Activated CD8-positive, alpha-beta memory T cell treated with anti-CD3 and anti-CD28 coated beads, Interleukin-2, amount 10 ng/mL, durations not matched to agents 7 days and 5 days (primary cell): ENCODE measurements at regions not wholly inside any gene's neighbourhood (a gene's known extent, or its start where the extent isn't known, plus 50 kb on each side); places are given as distances from the start of the nearest gene placed in this dataset.

ENCODE experiments used
- ATAC-seq: fragments of 150-1000 bp; cut with Tn5 transposase; one replicate; pipeline ENCODE4 v1.10.0; 2021; ENCODE audit warnings: moderate library complexity
- CTCF ChIA-PET: fragments of 350-600 bp; sonication (Branson Sonifier 250); formaldehyde crosslinking; loops from one replicate; lab custom pipeline; 2021; ENCODE audit warnings: antibody characterized with exemption; lab: Charles Lee
- DNase-seq: peaks from one replicate; pipeline ENCODE4 v3.0.0-alpha.2; 2020
- H3K27ac Mint-ChIP-seq: one replicate; pipeline ENCODE4 v1.8.0; 2021; ENCODE audit warnings: mild to moderate bottlenecking, mixed read lengths
- H3K27me3 Mint-ChIP-seq: one replicate; pipeline ENCODE4 v1.8.0; 2021; ENCODE audit warnings: mixed read lengths
- H3K36me3 Mint-ChIP-seq: one replicate; pipeline ENCODE4 v1.8.0; 2021; ENCODE audit warnings: mild to moderate bottlenecking, mixed read lengths
- H3K4me1 Mint-ChIP-seq: one replicate; pipeline ENCODE4 v1.8.0; 2021; ENCODE audit warnings: mixed read lengths
- H3K4me3 Mint-ChIP-seq: one replicate; pipeline ENCODE4 v1.8.0; 2021; ENCODE audit warnings: mild to moderate bottlenecking, moderate library complexity, mixed read lengths
- H3K9me3 Mint-ChIP-seq: one replicate; pipeline ENCODE4 v1.8.0; 2022; ENCODE audit warnings: low read depth, mixed read lengths

- no peaks in the 10 kb centered on the region for H3K4me1 Mint-ChIP-seq
- CTCF ChIA-PET: interaction anchor here (0.9 kb wide), 1 partner anchor 49 kb away, joined by 3 read pairs; no protein-coding TSS in a partner anchor
These were observed 511.3 kb upstream of the PAPPA start for GRCh38 chr9:115642285-115642684.

GRCh38 chr9:115643948-115644727 lies 509.5 kb upstream of the PAPPA start:
- no peak overlapping the region for H3K27ac Mint-ChIP-seq
- H3K36me3 Mint-ChIP-seq: no peaks in the 10 kb centered on the region
- CTCF ChIA-PET: no interaction called here
- ATAC-seq (no peak), DNase-seq (no peak)
- no peak overlapping the region for H3K4me3 Mint-ChIP-seq
- H3K4me1 Mint-ChIP-seq: no peaks in the 10 kb centered on the region
- no peaks in the 10 kb centered on the region for H3K9me3 Mint-ChIP-seq
- no peaks in the 10 kb centered on the region for H3K27me3 Mint-ChIP-seq

More at GRCh38 chr9:115642285-115642684, 511.3 kb upstream of the PAPPA start:
- Mint-ChIP-seq H3K4me3 (no peak overlapping the region), H3K36me3 (no peaks in the 10 kb centered on the region), H3K27ac (no peak overlapping the region), H3K9me3 (no peaks in the 10 kb centered on the region), H3K27me3 (no peaks in the 10 kb centered on the region)
- DNase-seq (no peak), ATAC-seq (no peak)

GRCh38 chr9:115649991-115650472 lies 503.6 kb upstream of the PAPPA start:
- no peak for DNase-seq

GRCh38 chr9:115650768-115651167 lies 502.8 kb upstream of the PAPPA start:
- ATAC-seq: no peak
- no peak for DNase-seq
- H3K27me3 Mint-ChIP-seq: no peaks in the 10 kb centered on the region
- no peaks in the 10 kb centered on the region for H3K9me3 Mint-ChIP-seq
- CTCF ChIA-PET: no interaction called here
- no peaks in the 10 kb centered on the region for H3K36me3 Mint-ChIP-seq
- no peak overlapping the region for H3K27ac Mint-ChIP-seq
- no peaks in the 10 kb centered on the region for H3K4me1 Mint-ChIP-seq
- no peak overlapping the region for H3K4me3 Mint-ChIP-seq

More at GRCh38 chr9:115649991-115650472, 503.6 kb upstream of the PAPPA start:
- H3K36me3 Mint-ChIP-seq: no peaks in the 10 kb centered on the region
- H3K27me3 Mint-ChIP-seq: no peaks in the 10 kb centered on the region
- CTCF ChIA-PET: no interaction called here
- H3K4me3 Mint-ChIP-seq: no peak overlapping the region
- no peak overlapping the region for H3K27ac Mint-ChIP-seq
- H3K9me3 Mint-ChIP-seq: no peaks in the 10 kb centered on the region
- no peak for ATAC-seq
- no peaks in the 10 kb centered on the region for H3K4me1 Mint-ChIP-seq

GRCh38 chr9:115651461-115651860 lies 502.1 kb upstream of the PAPPA start:
- H3K27me3 Mint-ChIP-seq: no peaks in the 10 kb centered on the region
- H3K4me3 Mint-ChIP-seq: no peak overlapping the region
- CTCF ChIA-PET: no interaction called here
- H3K4me1 Mint-ChIP-seq: no peaks in the 10 kb centered on the region
- H3K36me3 Mint-ChIP-seq: no peaks in the 10 kb centered on the region
- no peaks in the 10 kb centered on the region for H3K9me3 Mint-ChIP-seq
- no peak overlapping the region for H3K27ac Mint-ChIP-seq
- DNase-seq (no peak), ATAC-seq (no peak)

- Mint-ChIP-seq H3K36me3 (no peaks in the 10 kb centered on the region), H3K4me3 (no peak overlapping the region), H3K27ac (no peak overlapping the region), H3K4me1 (no peaks in the 10 kb centered on the region), H3K9me3 (no peaks in the 10 kb centered on the region), H3K27me3 (no peaks in the 10 kb centered on the region)
- DNase-seq: no peak
- ATAC-seq: no peak
- CTCF ChIA-PET: no interaction called here
These were observed 500.4 kb upstream of the PAPPA start for GRCh38 chr9:115653171-115653606.

GRCh38 chr9:115657695-115658094 lies 495.9 kb upstream of the PAPPA start:
- no peak overlapping the region for H3K27ac Mint-ChIP-seq
- no peak for DNase-seq
- H3K27me3 Mint-ChIP-seq: no peaks in the 10 kb centered on the region
- H3K4me1 Mint-ChIP-seq: no peaks in the 10 kb centered on the region
- no peaks in the 10 kb centered on the region for H3K36me3 Mint-ChIP-seq
- H3K9me3 Mint-ChIP-seq: no peaks in the 10 kb centered on the region
- H3K4me3 Mint-ChIP-seq: no peak overlapping the region
- CTCF ChIA-PET: no interaction called here
- no peak for ATAC-seq

GRCh38 chr9:115665519-115665918 lies 488.1 kb upstream of the PAPPA start:
- H3K27ac Mint-ChIP-seq: no peak overlapping the region
- H3K9me3 Mint-ChIP-seq: no peaks in the 10 kb centered on the region
- H3K36me3 Mint-ChIP-seq: no peaks in the 10 kb centered on the region
- H3K4me1 Mint-ChIP-seq: no peaks in the 10 kb centered on the region
- no peak overlapping the region for H3K4me3 Mint-ChIP-seq
- DNase-seq (no peak), ATAC-seq (no peak)
- no peaks in the 10 kb centered on the region for H3K27me3 Mint-ChIP-seq
- CTCF ChIA-PET: no interaction called here

- H3K27ac Mint-ChIP-seq: no peak overlapping the region
- DNase-seq (no peak), ATAC-seq (no peak)
- H3K4me3 Mint-ChIP-seq: no peak overlapping the region
- no peaks in the 10 kb centered on the region for H3K4me1 Mint-ChIP-seq
- H3K27me3 Mint-ChIP-seq: no peaks in the 10 kb centered on the region
- H3K9me3 Mint-ChIP-seq: no peaks in the 10 kb centered on the region
- CTCF ChIA-PET: no interaction called here
- no peaks in the 10 kb centered on the region for H3K36me3 Mint-ChIP-seq
These were observed 485.1 kb upstream of the PAPPA start for GRCh38 chr9:115668521-115668920.

- Mint-ChIP-seq H3K4me3 (no peak overlapping the region), H3K36me3 (no peaks in the 10 kb centered on the region), H3K9me3 (no peaks in the 10 kb centered on the region), H3K27me3 (no peaks in the 10 kb centered on the region), H3K27ac (no peak overlapping the region), H3K4me1 (no peaks in the 10 kb centered on the region)
- no peak for ATAC-seq
- DNase-seq: no peak
- CTCF ChIA-PET: no interaction called here
These were observed 482.2 kb upstream of the PAPPA start for GRCh38 chr9:115671236-115671962.

GRCh38 chr9:115671963-115672305 lies 481.7 kb upstream of the PAPPA start:
- no peak for DNase-seq
- Mint-ChIP-seq H3K27ac (no peak overlapping the region), H3K4me3 (no peak overlapping the region), H3K36me3 (no peaks in the 10 kb centered on the region), H3K27me3 (no peaks in the 10 kb centered on the region), H3K9me3 (no peaks in the 10 kb centered on the region), H3K4me1 (no peaks in the 10 kb centered on the region)
- ATAC-seq: no peak
- CTCF ChIA-PET: no interaction called here

GRCh38 chr9:115672477-115673316 lies 480.9 kb upstream of the PAPPA start:
- no peaks in the 10 kb centered on the region for H3K36me3 Mint-ChIP-seq
- no peak for ATAC-seq

GRCh38 chr9:115673599-115673998 lies 480.0 kb upstream of the PAPPA start:
- DNase-seq (no peak), ATAC-seq (no peak)
- no peaks in the 10 kb centered on the region for H3K9me3 Mint-ChIP-seq
- H3K27me3 Mint-ChIP-seq: no peaks in the 10 kb centered on the region
- no peak overlapping the region for H3K27ac Mint-ChIP-seq
- CTCF ChIA-PET: no interaction called here
- no peak overlapping the region for H3K4me3 Mint-ChIP-seq
- no peaks in the 10 kb centered on the region for H3K4me1 Mint-ChIP-seq
- H3K36me3 Mint-ChIP-seq: no peaks in the 10 kb centered on the region

More at GRCh38 chr9:115672477-115673316, 480.9 kb upstream of the PAPPA start:
- Mint-ChIP-seq H3K27ac (no peak overlapping the region), H3K4me3 (no peak overlapping the region), H3K4me1 (no peaks in the 10 kb centered on the region), H3K9me3 (no peaks in the 10 kb centered on the region), H3K27me3 (no peaks in the 10 kb centered on the region)
- no peak for DNase-seq
- CTCF ChIA-PET: no interaction called here
